Gastroesophageal sphincter (tissue), 4 donors: ENCODE measurements at regions not wholly inside any gene's neighbourhood (a gene's known extent, or its start where the extent isn't known, plus 50 kb on each side); places are given as distances from the start of the nearest gene placed in this dataset.

Source experiments
- ATAC-seq: fragments of 150-250 bp; one replicate; pipeline ENCODE4 v1.9.1; 2016; ENCODE audit warnings: mild to moderate bottlenecking, moderate library complexity
- H3K27ac ChIP-seq, 4 donors: fragments of 200-600 bp; sonication (generic) in 3 of 4; 1 replicate in 3 of 4; 2 replicates in 1 of 4; pipeline ENCODE4 v1.5.1; 2016 to 2019
- H3K27me3 ChIP-seq: fragments of 200-600 bp; sonication (generic); one replicate; pipeline ENCODE4 v1.5.1; 2019
- H3K36me3 ChIP-seq, 2 donors: fragments of 200-600 bp; sonication (generic); one replicate each; pipeline ENCODE4 v1.5.1; 2019; ENCODE audit warnings: control low read depth in 1 of 2
- H3K4me1 ChIP-seq, 3 donors: fragments of 200-600 bp; sonication (generic); 1 replicate in 2 of 3; 2 replicates in 1 of 3; pipeline ENCODE4 v1.5.1; 2016 to 2019; ENCODE audit warnings: control low read depth in 2 of 3
- H3K4me3 ChIP-seq, 2 donors: fragments of 200-600 bp; sonication (generic); one replicate each; pipeline ENCODE4 v1.5.1; 2019; ENCODE audit warnings: mild to moderate bottlenecking in 1 of 2, moderate library complexity in 1 of 2
- H3K9me3 ChIP-seq, 3 donors: fragments of 200-600 bp; sonication (generic); one replicate each; pipeline ENCODE4 v1.5.1; 2017 to 2019; ENCODE audit warnings: control low read depth in 2 of 3
- CTCF ChIP-seq, 4 experiments: fragments of 200-600 bp in 2 of 4; fragments of 450-650 bp in 2 of 4; sonication (generic) in 1 of 4; IDR thresholded peaks; one replicate each; pipeline ENCODE4 v1.5.1; 2017 to 2019; ENCODE audit warnings: antibody characterized with exemption in 4 of 4, mild to moderate bottlenecking in 2 of 4, moderate library complexity in 2 of 4
- EP300 ChIP-seq: sonication (generic); formaldehyde crosslinking; IDR thresholded peaks from one replicate; pipeline ENCODE4 v1.6.1; 2017; ENCODE audit warnings: antibody characterized with exemption, mild to moderate bottlenecking
- POLR2A ChIP-seq, 2 donors: fragments of 450-650 bp; IDR thresholded peaks; one replicate each; pipeline ENCODE4 v1.6.1; 2017; ENCODE audit warnings: antibody characterized with exemption in 2 of 2, mild to moderate bottlenecking in 2 of 2, moderate library complexity in 1 of 2
- POLR2AphosphoS5 ChIP-seq: sonication (generic); formaldehyde crosslinking; IDR thresholded peaks from one replicate; pipeline ENCODE4 v1.6.1; 2017; ENCODE audit warnings: antibody characterized with exemption
- WGBS, 2 donors: methylation state at CpG; one replicate each; pipeline ENCODE4 v1.1.5; 2018; ENCODE audit warnings: low coverage in 1 of 2; 5-methylcytosine and 5-hydroxymethylcytosine counted together

GRCh38 chr7:31398815-31399214, 58.3 kb upstream of the NEUROD6 start:
- 73 to 83% methylated on average over 1 to 2 of the region's 2 CpGs for WGBS, 2 donors
- no peak for ATAC-seq

GRCh38 chr7:31407178-31407676, 66.7 kb upstream of the NEUROD6 start:
- H3K27me3 ChIP-seq: peaks cover 9% of the 10 kb centered on the region
- TF ChIP-seq POLR2AphosphoS5 (no peak), POLR2A (IDR thresholded peaks at IDR 0.05) (no peak), EP300 (no peak)
- ATAC-seq: no peak

More at GRCh38 chr7:31398815-31399214, 58.3 kb upstream of the NEUROD6 start:
- peaks cover 4% of the 10 kb centered on the region for H3K27me3 ChIP-seq
- no peaks in the 10 kb centered on the region for H3K36me3 ChIP-seq
- H3K9me3 ChIP-seq: no peaks in the 10 kb centered on the region
- H3K4me3 ChIP-seq: no peak overlapping the region
- H3K4me1 ChIP-seq: no peaks in the 10 kb centered on the region
- no peak overlapping the region for H3K27ac ChIP-seq
- no peak for TF ChIP-seq POLR2AphosphoS5

GRCh38 chr7:31408140-31408729, 67.7 kb upstream of the NEUROD6 start:
- H3K4me1 ChIP-seq: no peaks in the 10 kb centered on the region
- peak; percentile 48 for ATAC-seq
- no peaks in the 10 kb centered on the region for H3K36me3 ChIP-seq
- 68 to 85% methylated on average over 3 of the region's 3 CpGs for WGBS, 2 donors
- H3K9me3 ChIP-seq: no peaks in the 10 kb centered on the region
- no peak overlapping the region for H3K4me3 ChIP-seq
- H3K27ac ChIP-seq: no peak overlapping the region
- no peak for TF ChIP-seq POLR2AphosphoS5
- TF ChIP-seq POLR2A (IDR thresholded peaks at IDR 0.05): no peak
- no peak for TF ChIP-seq CTCF (IDR thresholded peaks at IDR 0.05)
- no peak for TF ChIP-seq EP300
- peaks cover 9% of the 10 kb centered on the region for H3K27me3 ChIP-seq

More at GRCh38 chr7:31407178-31407676, 66.7 kb upstream of the NEUROD6 start:
- Histone ChIP-seq H3K4me3 (no peak overlapping the region), H3K4me1 (no peaks in the 10 kb centered on the region), H3K9me3 (no peaks in the 10 kb centered on the region), H3K36me3 (no peaks in the 10 kb centered on the region), H3K27ac (no peak overlapping the region)
- 20 to 65% methylated on average over 2 of the region's 2 CpGs for WGBS, 2 donors

- no peak for TF ChIP-seq POLR2A (IDR thresholded peaks at IDR 0.05)
- Histone ChIP-seq H3K27me3 (no peaks in the 10 kb centered on the region), H3K27ac (no peak overlapping the region), H3K4me3 (no peak overlapping the region), H3K4me1 (no peaks in the 10 kb centered on the region), H3K36me3 (no peaks in the 10 kb centered on the region), H3K9me3 (no peaks in the 10 kb centered on the region)
- no peak for ATAC-seq
- WGBS, 2 donors: 38 to 64% methylated on average over 2 of the region's 2 CpGs
These were observed 69.7 kb upstream of the NEUROD6 start for GRCh38 chr7:31410265-31410664.

GRCh38 chr7:31411416-31411815, 70.9 kb upstream of the NEUROD6 start:
- TF ChIP-seq CTCF (IDR thresholded peaks at IDR 0.05) (no peak), EP300 (no peak), POLR2A (IDR thresholded peaks at IDR 0.05) (no peak), POLR2AphosphoS5 (no peak)
- no peaks in the 10 kb centered on the region for H3K27me3 ChIP-seq
- WGBS, 2 donors: 67 to 79% methylated on average over 1 of the region's 1 CpG

GRCh38 chr7:31413766-31414165, 73.2 kb upstream of the NEUROD6 start:
- Histone ChIP-seq H3K36me3 (no peaks in the 10 kb centered on the region), H3K9me3 (no peaks in the 10 kb centered on the region), H3K27me3 (peaks cover 8% of the 10 kb centered on the region), H3K27ac (no peak overlapping the region), H3K4me1 (no peaks in the 10 kb centered on the region), H3K4me3 (no peak overlapping the region)
- 17% methylated on average over 1 of the region's 1 CpG; no CpG with 5 or more reads in 1 of the 2 donors for WGBS, 2 donors
- ATAC-seq: no peak
- TF ChIP-seq EP300 (no peak), CTCF (IDR thresholded peaks at IDR 0.05) (no peak), POLR2AphosphoS5 (no peak), POLR2A (IDR thresholded peaks at IDR 0.05) (no peak)

More at GRCh38 chr7:31411416-31411815, 70.9 kb upstream of the NEUROD6 start:
- H3K4me3 ChIP-seq: no peak overlapping the region
- no peak for ATAC-seq
- no peak overlapping the region for H3K27ac ChIP-seq
- H3K36me3 ChIP-seq: no peaks in the 10 kb centered on the region
- H3K9me3 ChIP-seq: no peaks in the 10 kb centered on the region
- no peaks in the 10 kb centered on the region for H3K4me1 ChIP-seq
